Omental fat pad (tissue), 3 donors: ENCODE measurements at regions not wholly inside any gene's neighbourhood (a gene's known extent, or its start where the extent isn't known, plus 50 kb on each side); places are given as distances from the start of the nearest gene placed in this dataset.

Experiments used
- ATAC-seq: fragments of 150-250 bp; one replicate; pipeline ENCODE4 v1.9.1; 2016; ENCODE audit warnings: mild to moderate bottlenecking, moderate library complexity; ENCODE audit not compliant: low FRiP score
- DNase-seq: peaks from one replicate; pipeline ENCODE4 v3.0.0-alpha.2; 2019; ENCODE audit warnings: low spot score
- CTCF ChIP-seq, 3 donors: fragments of 450-650 bp; IDR thresholded peaks; one replicate each; pipeline ENCODE4 v1.5.1; 2016 to 2017; ENCODE audit warnings: antibody characterized with exemption in 3 of 3, mild to moderate bottlenecking in 3 of 3, moderate library complexity in 2 of 3

GRCh38 chr21:39088831-39089380 lies 94.3 kb downstream of the PSMG1 start:
- no peak for TF ChIP-seq CTCF (IDR thresholded peaks at IDR 0.05)
- ATAC-seq (no peak), DNase-seq (no peak)

GRCh38 chr21:39088031-39088370 lies 95.2 kb downstream of the PSMG1 start:
- no peak for DNase-seq
- ATAC-seq, result no peak
- no peak for TF ChIP-seq CTCF (IDR thresholded peaks at IDR 0.05)

- no peak for DNase-seq
- no peak for ATAC-seq
- no peak for TF ChIP-seq CTCF (IDR thresholded peaks at IDR 0.05)
Observed at GRCh38 chr21:39087238-39088030, 95.8 kb downstream of the PSMG1 start.

- ATAC-seq (no peak), DNase-seq (no peak)
- no peak for TF ChIP-seq CTCF (IDR thresholded peaks at IDR 0.05)
Observed at GRCh38 chr21:39086547-39086946, 96.7 kb downstream of the PSMG1 start.

- no peak for TF ChIP-seq CTCF (IDR thresholded peaks at IDR 0.05)
- no peak for ATAC-seq
- no peak for DNase-seq
Observed at GRCh38 chr21:39085843-39086405, 97.3 kb downstream of the PSMG1 start.

GRCh38 chr21:39084979-39085729 lies 98.1 kb downstream of the PSMG1 start:
- TF ChIP-seq CTCF (IDR thresholded peaks at IDR 0.05), result no peak
- ATAC-seq (no peak), DNase-seq (no peak)
